Neural progenitor cell (in vitro differentiated cells): ENCODE measurements at regions not wholly inside any gene's neighbourhood (a gene's known extent, or its start where the extent isn't known, plus 50 kb on each side); places are given as distances from the start of the nearest gene placed in this dataset.

Experiments used
- CTCF ChIP-seq: fragments of 200-600 bp; sonication (generic); IDR thresholded peaks from 2 replicates; pipeline ENCODE4 v1.5.1; 2017; ENCODE audit warnings: antibody characterized with exemption, mild to moderate bottlenecking
- EZH2 ChIP-seq: fragments of 200-600 bp; sonication (generic); IDR thresholded peaks from 2 replicates; pipeline ENCODE4 v1.6.1; 2017; ENCODE audit warnings: antibody characterized with exemption, mild to moderate bottlenecking, moderate library complexity

GRCh38 chr2:16244966-16245320 is 304.6 kb downstream of the MYCN start:
- TF ChIP-seq CTCF (no peak), EZH2 (no peak)
